Cerebellar cortex (tissue), 1 donor: ENCODE measurements at regions not wholly inside any gene's neighbourhood (a gene's known extent, or its start where the extent isn't known, plus 50 kb on each side); places are given as distances from the start of the nearest gene placed in this dataset.

Experiments
- DNase-seq: peaks from one replicate; pipeline ENCODE4 v3.0.0-alpha.2; 2015; ENCODE audit warnings: low spot score

- no peak for DNase-seq
These were observed 272.4 kb downstream of the DUSP10 start for GRCh38 chr1:221469476-221469875.

DNA sequence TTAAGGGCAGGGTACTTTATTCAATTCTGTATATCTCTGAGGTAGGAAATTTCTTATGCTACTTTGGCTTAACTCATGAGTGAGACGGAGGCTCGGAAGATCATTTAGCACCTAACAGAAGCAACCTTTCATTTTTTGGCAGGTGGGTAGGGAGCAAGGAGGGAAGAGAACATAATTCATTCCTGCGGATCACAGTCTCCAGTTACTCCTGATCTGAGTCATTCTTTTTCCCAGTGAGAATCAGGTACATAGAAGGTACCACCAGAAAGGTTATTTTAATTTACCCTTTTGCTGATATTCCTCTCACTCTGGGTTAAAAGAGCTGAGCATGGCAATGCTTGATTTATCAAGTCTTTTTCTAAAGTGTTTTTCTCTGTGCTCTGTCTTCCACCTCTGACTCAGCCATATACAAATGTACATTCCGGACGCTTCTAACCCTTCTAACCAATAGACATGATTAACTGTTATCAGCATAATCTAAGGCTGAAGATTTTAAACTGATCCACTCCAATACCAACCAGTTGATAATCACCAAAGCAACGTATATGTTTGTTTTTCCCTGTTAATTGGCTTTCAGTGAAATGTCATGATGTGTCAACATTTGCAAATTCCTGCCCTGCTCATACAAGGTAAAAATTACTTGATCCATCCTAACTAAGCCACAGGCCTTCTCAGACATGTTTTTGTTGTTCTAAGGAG, 271.7 kb downstream of the DUSP10 start:
- no peak for DNase-seq

GRCh38 chr1:221473411-221473810, 268.5 kb downstream of the DUSP10 start:
- no peak for DNase-seq

- DNase-seq = no peak
These were observed 264.6 kb downstream of the DUSP10 start for GRCh38 chr1:221477252-221477651.

GRCh38 chr1:221478050-221478949, 263.6 kb downstream of the DUSP10 start:
- peak; percentile 22 for DNase-seq

DNA sequence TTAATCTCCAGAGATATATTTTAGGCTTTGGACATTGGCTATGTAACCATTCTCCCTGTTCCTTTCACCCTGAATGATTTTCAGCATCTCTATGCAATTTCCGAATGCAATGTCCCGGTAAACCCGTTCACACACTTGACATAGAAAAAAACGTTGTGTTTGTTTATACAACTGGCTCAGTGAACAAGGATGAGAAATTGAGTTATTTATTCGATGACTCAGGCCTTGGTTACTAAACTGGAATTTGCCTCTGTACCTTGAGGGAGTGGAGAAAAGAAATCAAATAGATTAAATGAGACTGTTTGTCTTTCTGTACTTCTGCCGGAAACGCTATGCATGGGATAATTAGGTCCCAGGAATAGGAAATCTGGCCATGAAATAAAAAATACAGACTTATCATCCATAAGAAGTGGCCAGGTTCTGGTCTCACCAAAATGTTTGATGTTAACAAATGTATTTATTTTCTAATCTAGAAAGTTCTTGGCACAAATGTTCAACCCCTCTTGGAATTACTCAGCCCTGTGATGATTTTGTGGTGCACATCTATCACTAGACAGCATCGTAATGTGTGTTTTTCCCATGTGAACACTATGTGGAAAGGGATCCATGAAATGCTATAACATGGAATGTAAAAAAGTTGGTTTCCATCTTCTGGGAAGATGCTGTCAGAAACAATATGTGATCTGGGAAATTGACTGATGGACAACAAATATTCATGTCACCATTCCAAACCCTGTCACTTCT, 253.9 kb downstream of the DUSP10 start:
- no peak for DNase-seq

GRCh38 chr1:221488550-221488949, 253.3 kb downstream of the DUSP10 start:
- no peak for DNase-seq

- DNase-seq = no peak
These were observed 247.2 kb downstream of the DUSP10 start for GRCh38 chr1:221494670-221495069.

- no peak for DNase-seq
These were observed 244.8 kb downstream of the DUSP10 start for GRCh38 chr1:221497046-221497445.

- DNase-seq = no peak
These were observed 238.6 kb downstream of the DUSP10 start for GRCh38 chr1:221503268-221503667.

GRCh38 chr1:221509575-221510355, 232.1 kb downstream of the DUSP10 start:
- no peak for DNase-seq

DNA sequence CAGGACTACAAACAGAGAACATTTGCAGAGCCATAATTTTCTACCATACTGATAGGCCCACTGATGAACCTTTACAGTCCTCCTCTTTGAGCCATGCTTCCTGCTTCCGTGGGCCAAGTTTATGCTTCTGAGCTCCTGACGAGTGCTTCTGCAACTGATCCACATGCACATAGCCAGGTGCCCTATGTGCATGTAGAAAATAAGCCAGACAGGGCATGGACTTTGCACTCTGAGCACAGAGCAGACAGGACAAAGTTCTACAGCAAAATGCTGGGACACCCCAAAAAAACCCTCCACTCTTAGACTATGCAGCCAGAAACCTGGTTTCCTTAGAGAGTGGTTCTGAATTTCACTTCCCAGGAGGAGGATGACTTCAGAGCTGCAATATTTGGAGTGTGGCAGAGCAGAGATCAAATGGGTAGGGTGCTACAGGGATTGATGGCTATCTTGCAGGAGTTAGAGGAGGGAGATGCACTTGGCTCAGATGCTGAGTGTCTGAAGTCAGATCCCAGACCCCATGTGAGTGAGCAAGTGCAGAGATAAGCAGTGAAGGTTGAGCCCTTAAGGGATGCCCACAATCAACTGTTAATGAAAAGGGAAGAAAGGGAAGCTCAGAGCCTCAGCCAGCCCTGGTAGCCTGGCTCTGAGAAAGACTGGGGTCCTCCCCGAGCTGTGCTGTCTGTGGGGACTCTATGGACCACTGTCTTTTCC, 230.9 kb downstream of the DUSP10 start:
- DNase-seq = no peak

GRCh38 chr1:221511797-221512196, 230.1 kb downstream of the DUSP10 start:
- peak; percentile 0 for DNase-seq

DNA sequence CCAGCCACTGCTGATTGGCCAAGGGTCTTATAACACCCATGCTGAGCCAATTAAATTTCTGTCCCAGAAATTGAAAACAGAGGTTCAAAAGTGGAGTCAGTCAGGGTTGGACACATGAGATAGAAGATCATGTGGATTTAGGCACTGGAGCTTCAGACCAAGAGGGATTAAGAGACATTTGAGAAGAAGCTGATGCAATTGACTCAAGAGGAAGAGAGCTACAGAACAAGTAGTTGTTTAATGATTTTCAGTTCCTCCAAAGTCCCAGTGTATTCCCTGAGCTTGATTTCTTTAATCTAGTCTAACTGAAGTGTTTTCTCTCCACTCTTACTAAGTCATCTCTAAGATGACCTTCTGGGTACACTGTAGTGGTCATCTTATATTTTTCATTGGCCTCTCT, 227.1 kb downstream of the DUSP10 start:
- no peak for DNase-seq

DNA sequence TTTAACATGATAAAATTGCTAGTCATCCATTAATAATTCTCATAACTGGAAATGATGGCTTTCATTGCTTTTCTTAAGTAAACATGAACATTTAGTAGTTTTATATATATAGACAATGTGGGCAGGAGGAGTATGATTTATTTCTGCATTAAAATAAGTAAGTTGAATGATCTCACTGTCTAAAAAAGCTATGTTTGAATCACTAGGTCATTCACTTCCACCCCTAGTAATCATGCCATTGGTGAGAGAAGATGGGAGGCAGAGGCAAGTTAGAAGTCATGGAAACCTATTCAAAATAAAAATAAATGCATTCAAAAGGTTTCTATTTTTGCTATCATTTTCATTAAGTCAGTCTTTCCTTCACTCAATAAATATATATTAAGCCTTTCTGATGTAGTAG, 226.4 kb downstream of the DUSP10 start:
- no peak for DNase-seq

DNA sequence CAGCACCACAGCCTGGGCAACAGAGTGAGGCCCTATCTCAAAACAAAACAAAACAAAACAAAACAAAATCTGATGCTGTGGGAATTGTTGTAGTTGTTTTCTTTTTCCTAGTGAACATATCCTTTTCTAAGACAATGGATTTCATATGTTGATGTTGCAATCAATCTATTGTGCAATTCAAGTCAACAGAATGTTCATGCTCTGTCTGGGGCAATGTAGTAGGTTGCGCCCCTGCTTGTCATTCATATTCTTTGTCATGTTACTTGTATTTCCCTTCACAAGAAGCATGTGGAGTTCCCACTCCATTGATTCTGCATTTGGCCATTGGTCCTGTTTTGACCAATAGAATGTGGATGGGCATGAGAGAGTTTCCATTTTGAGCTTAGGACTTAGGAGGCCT, 223.9 kb downstream of the DUSP10 start:
- DNase-seq = no peak

DNA sequence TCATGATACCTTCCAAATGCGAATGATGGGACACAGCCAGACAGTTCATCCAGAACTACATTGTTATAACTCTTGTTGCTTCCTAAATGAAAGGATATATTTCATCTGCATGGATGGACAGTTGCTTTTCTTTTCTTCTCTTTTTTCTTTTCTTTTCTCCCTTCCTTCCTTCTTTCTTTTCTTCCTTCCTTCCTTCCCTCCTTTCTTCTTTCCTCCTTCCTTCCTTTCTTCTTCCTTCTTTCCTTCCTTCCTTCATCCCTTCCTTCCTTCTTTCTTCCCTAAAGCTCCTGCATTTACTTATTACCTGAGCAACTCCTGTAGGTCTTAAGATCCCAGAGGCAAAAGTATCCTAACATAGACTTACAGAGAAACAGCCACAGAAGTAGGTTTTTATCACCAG, 221.6 kb downstream of the DUSP10 start:
- no peak for DNase-seq

- no peak for DNase-seq
These were observed 220.2 kb downstream of the DUSP10 start for GRCh38 chr1:221521686-221522085.

GRCh38 chr1:221522529-221522940, 219.4 kb downstream of the DUSP10 start:
- no peak for DNase-seq

DNA sequence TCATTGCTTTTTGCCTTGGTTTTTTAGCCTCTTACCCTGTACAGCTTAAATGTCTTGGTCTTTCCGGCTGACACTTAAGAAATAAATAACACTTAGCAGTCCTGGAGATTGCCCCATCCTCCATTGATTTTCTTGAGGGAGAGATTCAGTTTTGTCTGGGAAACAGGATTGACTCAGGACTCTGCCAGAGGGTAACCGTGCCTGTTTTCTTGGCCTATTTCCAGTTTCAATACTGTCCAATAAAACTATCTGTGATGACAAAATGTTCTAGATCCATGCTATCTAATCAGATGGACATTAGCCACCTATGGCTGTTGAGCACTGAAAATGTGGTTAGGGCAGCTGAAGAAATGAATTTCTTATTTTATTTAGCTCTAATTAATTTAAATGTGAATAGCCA, 216.1 kb downstream of the DUSP10 start:
- no peak for DNase-seq

DNA sequence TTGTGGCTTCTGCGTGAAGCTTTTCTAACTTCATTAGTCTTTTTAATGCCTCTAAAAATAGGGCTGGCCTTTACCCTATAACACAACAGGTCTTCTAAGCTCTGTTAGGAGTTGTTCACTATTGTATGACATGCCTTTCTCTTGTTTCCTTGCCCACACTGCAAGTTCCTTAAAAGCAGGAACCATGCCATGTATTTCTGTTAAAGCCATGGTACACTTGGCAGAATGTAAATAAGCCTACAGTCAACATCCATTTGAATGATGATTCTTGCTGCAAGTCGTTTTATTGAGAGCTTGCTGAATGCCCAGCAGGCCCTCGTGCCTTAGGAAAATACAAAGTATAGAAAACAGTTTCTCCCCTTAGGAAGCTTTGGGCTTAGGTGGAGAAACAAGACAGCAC, 214.6 kb downstream of the DUSP10 start:
- DNase-seq = no peak
